ENCODE measurements at regions not wholly inside any gene's neighbourhood (a gene's known extent, or its start where the extent isn't known, plus 50 kb on each side); places are given as distances from the start of the nearest gene placed in this dataset.

DNA sequence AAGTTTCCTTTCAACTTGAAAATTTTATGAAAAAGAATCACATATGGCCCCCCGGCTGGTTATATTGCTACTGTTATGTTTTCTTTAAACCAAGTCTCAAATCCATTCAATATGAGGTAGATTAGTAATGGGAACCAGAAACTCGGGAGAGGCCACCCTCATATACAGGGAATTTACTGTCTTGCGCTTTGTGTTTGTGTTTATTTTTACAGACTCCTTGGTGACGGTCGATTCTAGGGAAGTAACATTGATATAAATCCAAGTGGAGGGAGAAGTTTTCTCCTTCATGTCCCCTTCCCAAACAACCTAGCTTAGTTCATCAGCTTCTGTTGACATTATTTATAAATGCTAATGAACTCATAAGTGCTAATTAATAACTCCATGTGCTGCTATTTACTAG lies 163.5 kb upstream of the LMO4 start:
- DNase-seq = no peak

DNA sequence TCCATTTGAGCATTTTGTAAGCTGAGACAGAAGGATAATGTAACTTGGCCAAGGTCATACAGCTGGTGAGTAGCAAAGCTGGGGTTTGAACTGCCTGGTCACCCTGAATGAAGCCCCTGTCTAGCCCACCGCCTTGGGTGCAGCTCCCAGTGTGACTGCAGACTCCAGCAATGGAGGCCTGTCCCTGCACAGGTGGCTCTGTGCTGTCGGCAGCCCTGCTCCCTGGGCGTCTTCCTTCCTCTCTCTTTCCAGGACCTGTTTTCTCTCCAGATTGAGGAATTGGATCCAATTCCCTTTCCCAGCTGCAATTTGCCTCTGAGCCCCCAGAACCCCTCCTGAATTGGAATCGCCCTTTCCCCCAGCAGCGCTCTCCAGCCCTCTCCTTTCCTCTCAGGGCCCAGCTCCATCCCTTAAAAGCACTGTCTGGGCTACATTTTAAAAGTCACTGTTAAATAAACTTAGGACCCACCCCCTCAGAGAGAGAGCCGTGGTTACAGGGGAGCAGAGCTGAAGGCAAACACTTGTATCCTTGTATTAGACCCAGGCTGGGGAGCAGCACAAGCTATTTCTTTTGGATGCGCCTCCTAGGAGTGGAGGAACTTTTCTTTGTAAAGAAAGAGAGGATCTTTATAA lies 161.4 kb upstream of the LMO4 start:
- DNase-seq = no peak

DNA sequence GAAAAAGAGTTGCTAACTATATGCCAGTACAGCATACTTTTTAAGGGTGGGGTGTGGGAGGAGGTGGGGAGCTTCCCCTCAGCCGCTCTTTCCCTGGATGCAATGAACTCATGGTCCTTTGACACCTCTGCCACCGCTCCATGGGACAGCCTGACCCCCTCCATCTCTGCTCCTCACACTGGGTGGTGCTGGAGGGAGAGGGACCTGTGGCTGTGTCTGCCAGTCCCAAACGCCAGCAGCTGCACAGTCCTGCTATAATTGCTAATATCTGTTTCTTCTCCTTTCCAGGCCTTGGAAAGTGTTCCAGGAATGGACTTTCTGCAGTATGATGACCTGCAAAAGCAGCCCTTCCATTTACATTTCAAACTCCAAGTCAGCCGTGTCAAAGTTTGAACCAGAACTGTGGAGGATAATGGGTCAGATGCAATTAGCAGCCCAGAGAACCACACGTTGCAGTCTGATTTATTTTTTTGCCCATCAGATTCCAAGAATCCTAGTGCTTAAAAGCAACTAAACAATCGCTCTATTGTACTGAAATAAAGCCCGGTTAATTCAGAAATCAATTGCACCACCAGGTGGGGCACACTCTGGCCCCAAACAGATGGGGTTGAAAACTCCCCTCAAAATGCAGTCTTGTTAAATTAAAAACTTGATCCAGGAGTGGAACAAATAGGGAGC lies 160.7 kb upstream of the LMO4 start:
- no peak for DNase-seq

DNA sequence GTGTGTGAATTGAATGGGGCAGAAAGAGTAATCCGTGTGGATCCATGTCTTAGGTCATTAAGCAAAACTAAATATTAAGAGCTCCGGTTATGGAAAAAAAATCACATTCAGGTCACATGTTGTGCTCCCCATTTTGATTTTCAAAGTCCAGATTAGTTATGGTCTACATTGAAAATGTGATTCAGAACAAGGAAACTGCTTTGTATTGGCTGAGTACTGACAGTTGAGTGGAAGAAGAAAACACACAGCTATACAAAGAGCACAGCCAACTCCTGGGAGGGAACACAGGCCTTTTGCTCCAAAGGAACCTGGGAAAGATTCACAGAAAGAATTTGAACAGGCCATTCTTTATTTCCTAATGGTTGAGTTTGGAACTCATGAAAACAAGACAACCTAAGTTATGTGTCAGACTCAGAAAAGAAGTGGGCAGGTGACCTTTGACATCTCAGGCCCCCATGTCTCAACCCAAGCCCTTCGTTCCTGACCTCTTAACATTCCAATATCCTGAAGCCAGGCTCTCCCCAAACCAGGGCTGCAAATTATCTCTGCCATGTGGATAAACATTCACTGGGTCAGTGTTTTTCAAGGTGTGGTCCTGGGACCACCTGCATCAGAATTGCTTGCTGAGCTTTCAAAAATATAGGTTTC lies 159.3 kb upstream of the LMO4 start:
- no peak for DNase-seq

DNA sequence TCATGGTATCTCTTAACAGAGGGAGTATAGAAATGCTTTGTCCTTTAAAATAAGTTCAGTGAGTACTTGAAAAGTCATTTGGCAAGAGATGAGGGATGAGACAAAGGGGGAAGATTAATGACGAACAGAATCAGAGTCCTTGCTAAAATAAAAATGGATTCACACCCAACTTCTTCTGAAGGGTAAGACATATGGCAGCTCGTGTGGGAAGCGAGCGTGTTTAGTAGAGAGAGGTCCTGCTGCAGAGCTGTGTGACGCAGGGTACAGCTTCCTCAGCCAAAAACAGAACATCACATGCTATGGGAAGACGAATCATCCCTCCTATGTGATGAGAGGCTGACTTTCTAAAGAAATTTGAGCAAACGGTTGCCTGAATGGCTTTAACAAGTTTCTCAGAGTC lies 158.5 kb upstream of the LMO4 start:
- no peak for DNase-seq

DNA sequence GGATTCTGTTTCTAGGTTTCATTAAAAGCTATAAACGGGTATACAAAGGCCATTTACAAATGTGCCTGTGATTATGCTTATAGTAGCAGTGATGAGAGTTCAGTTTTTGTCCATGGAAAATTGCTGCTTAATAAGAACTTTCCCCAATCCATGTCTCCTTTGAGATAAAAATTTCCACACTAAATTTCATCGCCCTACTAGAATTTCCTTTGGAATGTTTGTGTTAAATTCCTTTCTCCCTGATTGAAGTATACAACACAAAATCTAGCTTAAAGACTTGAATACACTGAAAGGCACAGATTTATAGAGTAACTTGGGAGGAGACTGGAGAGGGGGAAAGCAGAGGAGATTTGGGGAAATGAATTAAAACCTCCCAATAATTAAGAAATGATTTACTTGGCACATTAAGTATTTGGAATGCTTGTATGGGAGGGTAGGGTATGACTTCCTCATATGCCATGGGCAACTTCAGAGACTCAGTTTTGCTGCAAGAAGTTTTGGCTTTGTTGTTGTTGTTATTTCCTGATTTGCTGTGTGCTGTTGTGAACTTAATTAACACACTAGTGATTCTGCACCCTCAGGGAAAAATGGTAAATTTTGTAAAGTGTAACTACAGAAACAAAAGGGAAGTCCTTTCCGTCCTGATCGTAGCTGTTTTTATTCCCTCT lies 157.6 kb upstream of the LMO4 start:
- DNase-seq = no peak

DNA sequence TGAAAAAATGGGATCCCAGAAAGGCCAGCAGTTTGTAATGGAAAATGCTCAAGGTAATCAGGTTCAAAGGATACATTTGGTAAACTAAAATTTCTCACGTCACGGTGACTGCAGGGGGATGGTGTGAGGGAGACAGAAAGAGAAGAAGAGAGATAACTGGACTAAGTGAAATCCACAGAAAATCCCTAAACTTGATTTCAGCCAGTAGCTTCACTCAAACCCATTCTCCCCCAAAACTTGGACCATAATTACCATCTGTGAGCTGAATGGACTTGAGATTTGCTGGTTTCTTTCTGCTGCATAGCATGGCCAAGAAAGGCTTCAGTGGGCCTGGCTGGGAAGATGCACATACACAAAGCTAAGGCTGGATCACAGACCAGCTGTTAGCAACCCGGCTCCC lies 155.4 kb upstream of the LMO4 start:
- DNase-seq = no peak

DNA sequence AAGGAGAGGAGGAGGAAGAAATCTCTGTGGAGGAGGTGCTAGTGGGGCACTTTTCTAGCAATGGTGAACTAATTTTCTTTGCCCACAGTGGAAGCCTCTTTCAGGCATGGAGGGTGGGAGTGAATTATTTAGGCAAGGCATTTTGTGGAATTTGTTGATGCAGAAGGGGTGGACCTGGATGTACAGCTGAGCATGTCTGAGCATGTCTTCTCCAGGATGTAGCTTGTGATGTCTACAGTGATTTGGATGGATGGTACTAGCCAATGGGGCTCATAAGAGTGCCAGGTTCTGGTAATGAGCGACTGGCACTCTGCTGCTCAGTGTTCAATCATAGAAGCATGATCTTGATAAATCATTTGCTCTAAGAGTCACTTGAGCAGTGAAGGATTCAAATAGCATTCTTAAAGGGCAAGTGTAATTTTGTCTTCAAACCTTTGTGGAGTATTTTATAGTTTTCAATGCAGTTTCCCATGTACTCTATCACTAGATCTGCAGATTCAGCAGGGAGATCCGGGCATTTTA lies 153.9 kb upstream of the LMO4 start:
- DNase-seq = no peak

DNA sequence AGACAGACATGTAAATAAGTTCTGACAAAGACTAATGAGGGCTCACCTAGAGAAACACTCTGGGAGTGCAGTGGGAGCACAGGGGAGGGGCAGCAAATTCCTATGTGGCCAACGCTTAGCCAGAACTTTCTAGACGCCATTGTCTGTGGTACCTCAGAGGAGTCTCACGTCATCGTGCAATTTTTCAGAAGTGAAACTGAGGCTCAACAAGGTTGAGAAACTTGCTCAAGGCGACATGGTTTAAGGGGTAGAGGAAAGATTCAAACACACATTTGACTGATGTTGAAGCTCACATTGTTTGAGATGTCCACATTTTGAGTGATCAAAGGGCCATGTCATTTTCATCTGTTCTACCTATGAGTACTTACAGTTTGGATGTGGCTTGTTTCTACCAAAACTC lies 152.6 kb upstream of the LMO4 start:
- no peak for DNase-seq

DNA sequence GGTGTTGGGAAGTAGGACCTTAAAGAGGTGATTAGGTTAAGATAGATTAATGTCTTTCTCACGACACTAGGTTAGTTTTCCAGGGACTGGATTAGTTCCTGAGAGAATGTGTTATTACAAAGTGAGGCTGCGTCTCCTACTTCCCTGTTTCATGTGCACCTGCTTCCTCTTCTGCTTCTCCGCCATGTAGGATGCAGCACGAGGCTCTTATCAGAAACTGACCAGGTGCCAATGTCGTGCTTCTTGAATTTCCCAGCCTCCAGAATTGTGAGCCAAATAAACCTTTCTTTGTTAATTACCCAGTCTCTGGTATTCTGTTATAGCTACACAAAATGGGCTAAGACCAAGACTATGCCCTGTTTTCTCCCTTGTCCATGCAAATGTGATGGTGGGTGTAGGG lies 152.2 kb upstream of the LMO4 start:
- no peak for DNase-seq

DNA sequence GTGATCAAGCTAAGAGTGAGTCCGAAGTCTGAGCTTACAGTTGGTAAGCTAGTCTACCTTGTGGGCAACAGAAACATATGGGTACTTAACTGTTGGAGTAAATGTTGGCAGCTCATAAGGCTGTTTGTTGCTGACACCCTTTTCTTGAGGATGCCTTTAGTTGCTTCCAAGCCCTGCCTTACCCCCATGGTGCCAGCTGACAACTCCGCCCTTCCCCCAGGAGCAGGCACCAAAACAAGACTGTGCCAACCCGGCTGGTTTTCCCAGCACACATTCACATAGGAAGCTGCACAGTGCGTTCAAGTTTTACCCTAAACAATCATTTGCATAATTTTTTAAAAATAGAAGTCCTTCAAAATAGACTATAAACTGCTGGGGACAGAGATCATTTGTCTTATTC lies 150.2 kb upstream of the LMO4 start:
- no peak for DNase-seq

DNA sequence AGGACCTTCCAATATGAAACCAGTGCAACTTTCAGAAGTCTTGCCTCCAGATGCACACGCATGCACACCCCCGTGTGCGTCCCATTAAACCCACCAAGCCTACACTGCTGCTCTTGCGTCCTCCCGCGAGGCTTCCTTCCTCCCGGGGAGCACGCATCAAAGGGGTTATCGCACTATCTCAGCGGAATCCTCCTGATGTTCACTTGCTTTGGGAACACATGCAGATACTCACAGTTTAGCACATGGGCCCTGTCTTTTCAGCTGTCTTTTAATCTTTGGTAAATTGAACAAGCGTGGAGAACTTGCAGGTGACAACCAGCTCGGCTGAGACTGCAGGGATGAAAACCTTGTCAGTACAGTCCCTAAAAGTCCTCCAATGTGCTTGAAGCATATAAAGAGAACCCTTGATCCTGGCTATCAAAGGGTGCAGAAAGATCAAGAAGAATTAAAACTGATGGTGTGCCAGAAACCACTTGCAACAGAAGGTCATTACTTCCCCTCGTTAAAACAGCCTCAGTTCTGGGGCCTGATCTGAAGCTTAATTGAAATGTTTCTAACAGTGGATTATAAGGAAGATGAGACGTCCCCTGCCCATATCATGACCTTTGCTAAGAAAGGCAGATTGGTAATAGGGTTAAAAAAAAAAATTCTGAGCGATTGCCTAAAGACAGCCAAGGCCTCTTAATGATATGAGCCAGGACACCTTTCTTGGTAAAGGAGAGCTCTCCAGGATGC lies 149.4 kb upstream of the LMO4 start:
- DNase-seq = no peak

DNA sequence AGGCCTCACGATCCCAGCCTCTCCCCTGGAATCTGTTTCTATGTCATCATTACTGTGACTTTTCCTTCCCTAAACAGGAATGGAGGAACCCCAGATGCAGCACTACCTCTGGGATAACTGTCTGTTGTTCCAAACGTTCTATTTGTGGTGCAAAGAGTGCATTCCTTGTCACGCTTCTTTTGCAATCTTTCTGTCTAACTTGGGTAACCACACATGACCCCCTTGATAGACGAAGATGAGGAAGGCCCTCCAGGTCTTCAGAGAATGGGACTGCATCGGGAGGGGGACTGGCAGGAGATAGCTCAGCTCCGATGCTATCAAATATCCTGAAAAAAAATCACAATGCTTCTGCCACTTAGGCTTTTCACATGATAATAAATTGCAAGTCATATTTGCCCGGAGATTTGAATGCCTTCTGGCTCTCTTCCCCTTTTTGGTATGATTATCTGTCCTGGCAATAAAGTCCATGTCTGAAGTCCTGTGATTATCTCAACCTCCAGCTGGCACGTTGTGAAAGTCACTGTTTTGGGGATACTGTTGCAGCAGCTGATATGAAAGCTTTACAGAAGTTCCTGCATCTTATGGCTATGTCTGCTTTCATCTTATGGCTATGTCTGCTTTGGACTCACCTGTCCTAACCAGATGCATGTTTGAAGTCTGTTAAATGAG lies 148.7 kb upstream of the LMO4 start:
- DNase-seq = no peak

DNA sequence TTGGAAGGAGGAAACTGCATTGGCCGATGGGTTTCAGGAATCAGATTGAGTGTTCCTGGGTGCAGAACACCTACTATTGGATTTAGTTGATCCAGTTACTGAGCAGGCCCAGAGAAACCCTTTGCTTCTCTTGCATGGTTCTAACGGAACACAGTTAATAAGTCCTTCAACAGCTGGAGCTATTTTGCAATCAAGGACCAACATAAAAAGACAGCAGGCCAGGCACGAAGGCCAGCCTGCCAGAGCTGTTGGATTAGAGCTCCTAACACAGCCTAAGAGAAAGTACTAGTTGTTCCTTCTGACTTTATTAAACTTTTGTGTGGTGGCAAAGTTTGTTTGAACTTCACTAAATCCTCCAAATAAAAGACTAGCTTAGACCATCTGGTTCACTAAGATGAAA lies 148.0 kb upstream of the LMO4 start:
- no peak for DNase-seq

DNA sequence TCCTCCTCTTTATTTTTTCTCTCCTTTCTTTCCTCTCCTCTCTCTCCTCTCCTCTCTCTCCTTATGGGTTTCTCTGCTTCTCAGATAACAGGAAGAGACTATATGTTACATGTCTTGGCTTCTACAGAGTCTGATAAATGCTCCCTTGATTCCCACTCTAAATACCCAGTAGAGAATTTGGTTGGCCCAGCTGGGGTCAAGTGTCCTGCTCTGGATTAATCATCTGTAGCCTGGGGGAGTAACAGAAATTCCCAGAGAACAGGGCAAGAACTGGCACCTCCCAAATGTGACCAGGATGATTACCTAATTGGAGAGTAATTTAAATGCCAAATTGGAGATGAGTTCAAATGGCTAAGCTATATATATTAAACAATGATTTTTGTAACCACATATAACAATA lies 146.1 kb upstream of the LMO4 start:
- no peak for DNase-seq

DNA sequence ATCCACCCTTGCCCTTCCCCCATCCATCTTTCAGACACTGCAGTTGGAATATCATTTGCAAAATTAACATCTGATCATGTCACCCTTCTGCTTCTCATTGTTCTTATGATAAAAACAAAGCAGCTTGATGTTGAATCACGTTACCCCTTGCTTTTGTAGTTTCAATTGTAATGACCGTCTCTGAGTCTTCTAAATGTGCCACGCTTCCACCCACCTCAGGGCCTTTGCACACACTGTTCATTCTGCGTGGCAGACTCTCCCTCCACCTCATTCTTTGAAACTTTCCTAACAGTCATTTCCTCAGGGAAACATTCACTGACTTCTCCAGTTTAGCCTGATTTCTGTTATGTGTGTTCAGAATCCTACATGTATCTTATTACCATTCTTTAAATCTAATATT lies 143.6 kb upstream of the LMO4 start:
- DNase-seq = no peak

DNA sequence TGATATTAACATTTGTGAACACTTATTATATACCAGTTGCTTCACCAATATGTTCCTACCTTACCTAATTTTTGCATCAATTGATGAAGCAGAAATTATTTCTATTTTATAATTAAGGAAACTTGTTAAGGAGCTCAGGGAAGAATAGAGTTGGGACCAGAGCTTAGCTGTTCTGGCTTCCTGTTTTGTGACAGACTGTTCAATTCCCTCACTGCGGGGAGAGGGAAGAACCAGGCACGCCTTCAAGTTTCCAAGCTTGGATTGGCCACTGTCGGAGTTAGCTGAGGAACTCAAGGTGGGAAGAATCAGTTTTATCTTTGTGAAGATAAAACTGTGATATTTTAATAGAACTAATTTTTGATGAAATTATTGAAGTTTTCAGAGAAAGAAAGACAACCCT lies 142.3 kb upstream of the LMO4 start:
- DNase-seq = no peak

DNA sequence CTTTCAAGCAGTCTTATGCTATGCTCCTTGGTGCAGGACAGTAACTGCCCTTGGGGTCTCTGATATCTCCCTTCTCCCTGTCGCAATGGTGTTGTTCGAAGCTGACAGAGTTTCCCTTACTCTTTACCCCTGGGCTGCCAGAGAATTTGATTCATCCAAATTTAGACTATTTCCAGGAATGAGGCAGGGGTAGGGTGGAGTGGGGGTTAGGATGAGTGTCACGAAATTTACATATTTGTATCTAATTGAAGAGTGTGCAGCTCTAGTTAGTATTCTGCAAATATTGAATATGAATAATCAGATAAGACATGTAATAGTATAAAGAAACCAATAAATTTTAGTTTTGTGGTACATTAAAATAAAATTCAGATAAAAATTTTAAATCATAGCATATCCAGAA lies 140.0 kb upstream of the LMO4 start:
- DNase-seq = no peak

DNA sequence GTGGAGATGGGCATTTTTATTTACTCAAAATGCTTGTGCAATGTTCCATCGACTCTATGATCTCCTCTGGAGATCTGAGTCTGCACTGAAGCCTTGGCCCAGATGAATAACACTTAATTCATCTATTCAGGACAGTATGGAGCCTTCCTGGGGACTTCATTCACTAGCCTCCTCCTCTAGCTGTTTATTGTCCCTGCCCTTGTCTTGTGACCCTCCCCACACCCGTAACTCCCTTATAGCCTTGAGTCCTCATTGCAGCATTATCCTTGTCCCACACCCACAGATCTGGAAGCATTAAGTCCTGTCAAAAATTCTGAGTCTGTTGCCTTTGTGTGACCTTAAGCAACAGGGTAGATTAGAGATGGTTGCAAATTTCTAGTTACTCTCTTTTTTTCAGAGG lies 138.3 kb upstream of the LMO4 start:
- no peak for DNase-seq

DNA sequence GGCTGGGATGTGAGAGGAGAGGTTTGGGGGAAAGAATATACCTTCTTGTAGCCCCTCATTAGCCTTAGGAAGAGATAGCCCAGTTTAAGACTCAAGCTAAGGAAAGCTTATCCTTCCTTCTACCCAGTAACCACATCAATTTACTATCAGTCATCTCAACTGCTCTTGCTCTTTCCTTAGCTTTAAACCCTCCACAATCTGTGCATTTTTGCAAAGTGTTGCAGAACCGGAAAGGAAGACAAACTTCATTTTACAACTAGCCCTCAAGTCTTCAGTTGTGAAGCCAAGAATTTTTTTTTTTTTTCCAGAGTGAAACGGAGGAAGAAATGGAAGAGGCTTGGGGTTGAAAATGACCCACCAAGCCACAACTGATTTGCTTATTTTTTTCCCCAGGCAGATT lies 137.0 kb upstream of the LMO4 start:
- DNase-seq = no peak

DNA sequence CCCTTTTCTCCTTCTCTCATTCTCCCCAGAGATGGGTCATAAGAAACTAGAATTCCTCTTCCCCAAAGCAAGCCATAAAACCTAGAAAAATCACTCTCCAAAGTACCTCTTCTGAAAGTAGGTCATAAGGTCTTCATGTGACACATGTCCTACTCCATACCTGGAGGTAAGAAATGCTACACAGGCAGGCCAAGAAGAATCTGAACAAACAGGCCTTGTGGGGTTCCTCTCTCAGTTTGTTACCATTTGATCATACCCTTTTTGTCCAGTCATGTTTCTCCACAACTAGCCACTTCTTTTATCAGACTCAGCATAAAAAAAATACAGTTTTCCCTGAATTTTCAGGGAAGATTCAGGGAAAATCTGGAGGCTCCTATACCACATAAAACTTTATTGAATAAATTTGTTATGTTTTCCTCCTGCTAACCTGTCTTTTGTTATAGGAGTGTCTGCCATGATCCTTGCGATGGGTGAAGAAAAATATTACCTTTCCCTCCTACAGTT lies 134.4 kb upstream of the LMO4 start:
- no peak for DNase-seq

DNA sequence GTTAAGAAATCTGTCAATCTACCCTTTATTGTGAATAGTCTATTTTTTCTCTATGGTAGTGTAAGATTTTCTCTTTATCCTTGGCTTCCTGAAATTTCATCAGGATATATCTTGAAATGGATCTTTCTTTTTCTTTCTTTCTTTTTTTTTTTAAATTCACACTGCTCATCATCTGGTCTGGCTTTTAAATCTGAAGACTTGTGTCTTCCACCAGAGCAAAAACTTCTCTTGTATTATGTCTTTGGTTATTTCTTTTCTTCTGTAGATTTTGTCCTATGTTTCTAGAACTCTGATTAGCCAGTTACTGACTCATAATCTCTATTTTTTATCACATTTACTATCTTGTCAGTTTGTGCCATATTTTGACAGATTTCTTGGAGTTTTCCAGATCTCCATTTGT lies 133.8 kb upstream of the LMO4 start:
- no peak for DNase-seq

Data from HCEC 1CT (cell line).